H1 (cell line): ENCODE measurements at regions not wholly inside any gene's neighbourhood (a gene's known extent, or its start where the extent isn't known, plus 50 kb on each side); places are given as distances from the start of the nearest gene placed in this dataset.

Experiments used
- CTCF ChIA-PET: fragments of 300-600 bp; sonication (Branson Sonifier 250); formaldehyde crosslinking; loops from one replicate; lab custom pipeline; 2021; ENCODE audit not compliant: partially characterized antibody; lab: Charles Lee
- POLR2A ChIA-PET: fragments of 300-600 bp; sonication (Branson Sonifier 250); formaldehyde crosslinking; loops from one replicate; lab custom pipeline; 2021; ENCODE audit warnings: inconsistent platforms; ENCODE audit not compliant: partially characterized antibody; lab: Charles Lee
- DNase-seq, 2 experiments: peaks; one replicate each; pipeline versions ENCODE4 v3.0.0 to v3.0.0-alpha.2; 2010 to 2022; ENCODE audit warnings: low spot score in 2 of 2, low read depth in 1 of 2, mixed read lengths in 1 of 2
- FAIRE-seq: peaks from 2 replicates; lab custom pipeline; 2011; peaks lifted over from hg19 to GRCh38; lab: Jason Lieb, UNC
- H2AFZ ChIP-seq: 2 replicates; pipeline ENCODE4 v1.8.1; 2012; ENCODE audit warnings: low read length, inconsistent platforms
- H2AK5ac ChIP-seq: 2 replicates; pipeline ENCODE4 v1.6.1; 2013; ENCODE audit warnings: low read depth, low read length
- H2BK120ac ChIP-seq: replicated peaks from 2 replicates; pipeline ENCODE3; 2013; ENCODE audit warnings: low read depth, low read length, inconsistent platforms
- H2BK12ac ChIP-seq: 2 replicates; pipeline ENCODE4 v1.6.1; 2013; ENCODE audit warnings: low read depth, low read length
- H2BK15ac ChIP-seq: 2 replicates; pipeline ENCODE4 v1.6.1; 2013; ENCODE audit warnings: low read length
- H2BK20ac ChIP-seq: 2 replicates; pipeline ENCODE4 v1.6.1; 2013; ENCODE audit warnings: low read length
- H2BK5ac ChIP-seq: 2 replicates; pipeline ENCODE4 v1.6.1; 2013; ENCODE audit warnings: low read depth, low read length
- H3K14ac ChIP-seq: 2 replicates; pipeline ENCODE4 v1.6.1; 2013; ENCODE audit warnings: inconsistent platforms; ENCODE audit not compliant: insufficient read length
- H3K18ac ChIP-seq: 2 replicates; pipeline ENCODE4 v1.6.1; 2013; ENCODE audit warnings: low read length; ENCODE audit errors: extremely low read depth
- H3K23ac ChIP-seq: 2 replicates; pipeline ENCODE4 v1.6.1; 2013; ENCODE audit warnings: inconsistent platforms; ENCODE audit not compliant: insufficient read length
- H3K23me2 ChIP-seq: 2 replicates; pipeline ENCODE4 v1.6.1; 2013; ENCODE audit warnings: low read depth, low read length
- H3K27ac ChIP-seq: 2 replicates; pipeline ENCODE4 v1.6.1; 2011; ENCODE audit warnings: low read depth, low read length, inconsistent platforms
- H3K27me3 ChIP-seq, 4 experiments: replicated peaks in 1 of 4; 1 replicate in 1 of 4; 2 replicates in 3 of 4; pipeline versions ENCODE4 v1.6.1 to v1.8.1; 2011 to 2013; ENCODE audit warnings: low read length in 3 of 4, mild to moderate bottlenecking in 3 of 4, inconsistent platforms in 2 of 4, mixed read lengths in 2 of 4, moderate library complexity in 1 of 4; ENCODE audit not compliant: control insufficient read depth in 3 of 4, insufficient read depth in 3 of 4; ENCODE audit errors: extremely low read depth in 1 of 4
- H3K36me3 ChIP-seq, 4 experiments: 2 replicates each; pipeline versions ENCODE4 v1.6.1 to v1.8.1; 2011 to 2013; ENCODE audit warnings: mild to moderate bottlenecking in 4 of 4, low read length in 3 of 4, moderate library complexity in 2 of 4, control low read depth in 1 of 4, inconsistent platforms in 1 of 4; ENCODE audit not compliant: insufficient read depth in 4 of 4, control insufficient read depth in 2 of 4
- H3K4ac ChIP-seq: replicated peaks from 2 replicates; pipeline ENCODE3; 2013; ENCODE audit warnings: low read length, low read depth, mixed read lengths, inconsistent platforms; ENCODE audit not compliant: insufficient read length
- H3K4me1 ChIP-seq, 4 experiments: replicated peaks in 1 of 4; 1 replicate in 1 of 4; 2 replicates in 3 of 4; pipeline versions ENCODE4 v1.6.1 to v1.8.1; 2011 to 2013; ENCODE audit warnings: low read length in 3 of 4, inconsistent platforms in 2 of 4, mixed read lengths in 1 of 4; ENCODE audit not compliant: insufficient read depth in 4 of 4, control insufficient read depth in 3 of 4
- H3K4me2 ChIP-seq, 2 experiments: 2 replicates each; pipeline versions ENCODE4 v1.6.1 to v1.8.1; 2011 to 2013; ENCODE audit warnings: low read depth in 2 of 2, low read length in 2 of 2, control low read depth in 1 of 2, inconsistent platforms in 1 of 2, mild to moderate bottlenecking in 1 of 2; ENCODE audit not compliant: insufficient read depth in 1 of 2
- H3K4me3 ChIP-seq, 4 experiments: fragments of 200-600, 300-600 bp in 1 of 4; sonication (generic), shearing (Covaris generic), sonication (Bioruptor Twin) in 1 of 4; 2 replicates each; pipeline versions ENCODE4 v1.5.1 to v1.8.1; 2011 to 2016; ENCODE audit warnings: low read length in 4 of 4, low read depth in 3 of 4, control low read depth in 2 of 4, inconsistent platforms in 2 of 4, mild to moderate bottlenecking in 2 of 4, mixed read lengths in 1 of 4, moderate library complexity in 1 of 4; ENCODE audit not compliant: insufficient read depth in 2 of 4; ENCODE audit errors: extremely low read depth in 1 of 4
- H3K56ac ChIP-seq: replicated peaks from 2 replicates; pipeline ENCODE3; 2013; ENCODE audit warnings: low read depth, mild to moderate bottlenecking, mixed read lengths, low read length, inconsistent platforms; ENCODE audit not compliant: insufficient read length
- H3K79me1 ChIP-seq: 2 replicates; pipeline ENCODE4 v1.6.1; 2013; ENCODE audit warnings: low read depth, low read length, control low read depth
- H3K79me2 ChIP-seq, 2 experiments: 2 replicates each; pipeline versions ENCODE4 v1.6.1 to v1.8.1; 2012 to 2013; ENCODE audit warnings: low read length in 2 of 2, mild to moderate bottlenecking in 2 of 2, inconsistent platforms in 1 of 2; ENCODE audit not compliant: insufficient read depth in 2 of 2, control insufficient read depth in 1 of 2
- H3K9ac ChIP-seq, 4 experiments: replicated peaks in 1 of 4; 1 replicate in 1 of 4; 2 replicates in 3 of 4; pipeline versions ENCODE4 v1.6.1 to v1.8.1; 2011 to 2013; ENCODE audit warnings: low read depth in 3 of 4, low read length in 3 of 4, control low read depth in 2 of 4, mild to moderate bottlenecking in 2 of 4, moderate library complexity in 2 of 4, inconsistent platforms in 1 of 4; ENCODE audit errors: extremely low read depth in 1 of 4
- H3K9me3 ChIP-seq, 2 experiments: 2 replicates each; pipeline versions ENCODE4 v1.6.1 to v1.8.1; 2012 to 2013; ENCODE audit warnings: mild to moderate bottlenecking in 2 of 2, moderate library complexity in 2 of 2, control low read depth in 1 of 2, inconsistent platforms in 1 of 2, low read depth in 1 of 2, low read length in 1 of 2, mixed read lengths in 1 of 2; ENCODE audit not compliant: insufficient read depth in 2 of 2
- H4K20me1 ChIP-seq, 2 experiments: replicated peaks in 1 of 2; 2 replicates each; pipeline versions ENCODE3 to v1.8.1; 2011 to 2013; ENCODE audit warnings: inconsistent platforms in 2 of 2, low read length in 2 of 2, mild to moderate bottlenecking in 1 of 2; ENCODE audit not compliant: insufficient read depth in 2 of 2, control insufficient read depth in 1 of 2
- H4K5ac ChIP-seq: 2 replicates; pipeline ENCODE4 v1.6.1; 2013; ENCODE audit warnings: low read length, low read depth, mixed read lengths, inconsistent platforms; ENCODE audit not compliant: insufficient read length
- H4K8ac ChIP-seq: 2 replicates; pipeline ENCODE4 v1.8.0; 2013; ENCODE audit warnings: mild to moderate bottlenecking, moderate library complexity, low read length, inconsistent platforms; ENCODE audit not compliant: insufficient read depth; ENCODE audit errors: extremely low read depth
- H4K91ac ChIP-seq: replicated peaks from 2 replicates; pipeline ENCODE3; 2013; ENCODE audit warnings: low read length, mixed read lengths, inconsistent platforms; ENCODE audit not compliant: insufficient read length
- ATF3 ChIP-seq: IDR thresholded peaks from 2 replicates; pipeline ENCODE4 v1.6.1; 2011; ENCODE audit warnings: low read depth, mild to moderate bottlenecking, low read length; ENCODE audit not compliant: insufficient read depth
- BACH1 ChIP-seq: IDR thresholded peaks from 2 replicates; pipeline ENCODE4 v1.6.1; 2012; ENCODE audit warnings: low read length, improper control_type of control experiment
- CBX5 ChIP-seq: fragments of 300-800, 300-1000 bp; sonication (generic); IDR thresholded peaks from 2 replicates; pipeline ENCODE4 v1.7.1; 2016; ENCODE audit warnings: antibody characterized with exemption, low read length, low read depth
- EGR1 ChIP-seq: IDR thresholded peaks from 2 replicates; pipeline ENCODE4 v1.6.1; 2011; ENCODE audit warnings: low read depth, low read length, borderline replicate concordance
- EP300 ChIP-seq, 2 experiments: IDR thresholded peaks; 1 replicate in 1 of 2; 2 replicates in 1 of 2; pipeline ENCODE4 v1.6.1; 2011 to 2012; ENCODE audit warnings: low read depth in 2 of 2, low read length in 2 of 2, mild to moderate bottlenecking in 2 of 2, borderline replicate concordance in 1 of 2, inconsistent platforms in 1 of 2, moderate library complexity in 1 of 2
- HDAC6 ChIP-seq: IDR thresholded peaks from one replicate; pipeline ENCODE4 v1.7.1; 2012; ENCODE audit warnings: low read depth, mild to moderate bottlenecking, inconsistent platforms, low read length, moderate library complexity
- JUND ChIP-seq: IDR thresholded peaks from 2 replicates; pipeline ENCODE4 v1.6.1; 2011; ENCODE audit warnings: mild to moderate bottlenecking, improper control_type of control experiment, low read length
- NANOG ChIP-seq: IDR thresholded peaks from 2 replicates; pipeline ENCODE4 v1.6.1; 2011; ENCODE audit warnings: low read length, low read depth, mild to moderate bottlenecking, inconsistent platforms; ENCODE audit not compliant: insufficient read depth, poor library complexity, severe bottlenecking
- POLR2A ChIP-seq, 2 experiments: IDR thresholded peaks; 1 replicate in 1 of 2; 2 replicates in 1 of 2; pipeline ENCODE4 v1.6.1; 2011; ENCODE audit warnings: low read depth in 2 of 2, low read length in 2 of 2, mild to moderate bottlenecking in 2 of 2; ENCODE audit errors: control extremely low read depth in 1 of 2
- POU5F1 ChIP-seq: IDR thresholded peaks from 2 replicates; pipeline ENCODE4 v1.6.1; 2011; ENCODE audit warnings: low read depth, mild to moderate bottlenecking, low read length, moderate library complexity
- SP4 ChIP-seq: IDR thresholded peaks from 2 replicates; pipeline ENCODE4 v1.6.1; 2012; ENCODE audit warnings: low read length, inconsistent platforms
- SUZ12 ChIP-seq: fragments of 200-600 bp; sonication (generic); IDR thresholded peaks from 2 replicates; pipeline ENCODE4 v1.6.1; 2012; ENCODE audit warnings: mild to moderate bottlenecking, inconsistent platforms, low read length, moderate library complexity, mixed read lengths
- TBP ChIP-seq: IDR thresholded peaks from 2 replicates; pipeline ENCODE4 v1.6.1; 2011; ENCODE audit warnings: low read depth, low read length, improper control_type of control experiment
- TEAD4 ChIP-seq: IDR thresholded peaks from 2 replicates; pipeline ENCODE4 v1.6.1; 2012; ENCODE audit warnings: low read depth, low read length, inconsistent platforms, mixed read lengths
- whole genome bisulfite sequencing, 2 experiments: shearing (Covaris generic) in 1 of 2; methylation state at CpG; one replicate each; pipeline versions ENCODE4 v1.1.6 to v1.1.7; 2013 to 2015; ENCODE audit warnings: low lambda C conversion rate in 2 of 2, mixed read lengths in 2 of 2, inconsistent platforms in 1 of 2, low coverage in 1 of 2, missing lambda C conversion rate in 1 of 2; ENCODE audit not compliant: insufficient replicate concordance in 2 of 2, insufficient coverage in 1 of 2, insufficient read length in 1 of 2; ENCODE audit errors: extremely low coverage in 1 of 2, missing lambda C conversion rate in 1 of 2; 5-methylcytosine and 5-hydroxymethylcytosine counted together

GRCh38 chr12:34121360-34121759, 99.1 kb downstream of the ALG10 start:
- H3K79me1 ChIP-seq: no peaks in the 10 kb centered on the region
- H2AFZ ChIP-seq: no peak overlapping the region
- H2BK5ac ChIP-seq: no peak overlapping the region
- H3K9ac ChIP-seq: no peak overlapping the region
- H3K23me2 ChIP-seq: no peaks in the 10 kb centered on the region
- H3K27me3 ChIP-seq: no peaks in the 10 kb centered on the region
- no peak overlapping the region for H2BK15ac ChIP-seq
- no peaks in the 10 kb centered on the region for H3K36me3 ChIP-seq
- no peaks in the 10 kb centered on the region for H4K20me1 ChIP-seq
- no peak overlapping the region for H2BK120ac ChIP-seq
- ChIA-PET CTCF (interaction anchor here (0.6 to 0.9 kb wide), 3 partner anchors 29 to 67 kb away, joined by 3 to 5 read pairs (median 3); no protein-coding TSS in a partner anchor), POLR2A (no interaction called here)
- FAIRE-seq (no peak), DNase-seq (no peak)
- H3K56ac ChIP-seq: no peak overlapping the region
- no peak overlapping the region for H2AK5ac ChIP-seq
- no peaks in the 10 kb centered on the region for H3K4me1 ChIP-seq
- H4K91ac ChIP-seq: no peak overlapping the region
- H3K9me3 ChIP-seq: peaks cover 54 to 66% of the 10 kb centered on the region in 2 experiments
- H3K27ac ChIP-seq: no peak overlapping the region
- no peak overlapping the region for H3K4me3 ChIP-seq
- no peak overlapping the region for H2BK20ac ChIP-seq
- no peak overlapping the region for H3K4ac ChIP-seq
- H3K4me2 ChIP-seq: no peak overlapping the region
- H3K23ac ChIP-seq: no peak overlapping the region
- no peak overlapping the region for H3K18ac ChIP-seq
- no peaks in the 10 kb centered on the region for H3K79me2 ChIP-seq
- no peak overlapping the region for H3K14ac ChIP-seq
- H2BK12ac ChIP-seq: no peak overlapping the region
- no peak overlapping the region for H4K5ac ChIP-seq
- 40% methylated on average over 1 of the region's 1 CpG; no CpG with 5 or more reads in 1 of the 2 experiments for WGBS, 2 experiments
- no peak overlapping the region for H4K8ac ChIP-seq
- TF ChIP-seq POU5F1 (no peak), EP300 (IDR thresholded peaks at IDR 0.05; ENCODE audit: borderline replicate concordance in 1 of 2, low read depth in 2 of 2, low read length in 2 of 2) (no peak), TEAD4 (no peak), ATF3 (no peak), EGR1 (no peak), TBP (no peak), CBX5 (no peak), NANOG (no peak), HDAC6 (no peak), POLR2A (IDR thresholded peaks at IDR 0.05; ENCODE audit: control extremely low read depth in 1 of 2, low read depth in 2 of 2, low read length in 2 of 2) (no peak), JUND (no peak), SP4 (no peak), BACH1 (no peak), SUZ12 (no peak)
